ENCODE measurements at regions not wholly inside any gene's neighbourhood (a gene's known extent, or its start where the extent isn't known, plus 50 kb on each side); places are given as distances from the start of the nearest gene placed in this dataset.

GRCh38 chr13:22311734-22312404 lies 641.0 kb downstream of the FGF9 start:
- TF ChIP-seq ZFX (IDR thresholded peaks at IDR 0.05; ENCODE audit: borderline replicate concordance) (no peak), CTCF (IDR thresholded peaks at IDR 0.05) (no peak)
- H3K27ac ChIP-seq, result no peak overlapping the region

GRCh38 chr13:22312405-22312803 lies 641.5 kb downstream of the FGF9 start:
- no peak for TF ChIP-seq CTCF (IDR thresholded peaks at IDR 0.05)
- no peak for TF ChIP-seq ZFX (IDR thresholded peaks at IDR 0.05; ENCODE audit: borderline replicate concordance)
- H3K27ac ChIP-seq, result no peak overlapping the region

GRCh38 chr13:22316494-22317025 lies 645.7 kb downstream of the FGF9 start:
- no peak for TF ChIP-seq ZFX (IDR thresholded peaks at IDR 0.05; ENCODE audit: borderline replicate concordance)
- TF ChIP-seq CTCF (IDR thresholded peaks at IDR 0.05), result no peak
- no peak overlapping the region for H3K27ac ChIP-seq

GRCh38 chr13:22320991-22321390 lies 650.1 kb downstream of the FGF9 start:
- H3K27ac ChIP-seq, result no peak overlapping the region

GRCh38 chr13:22325761-22326160 lies 654.9 kb downstream of the FGF9 start:
- TF ChIP-seq ZFX (IDR thresholded peaks at IDR 0.05; ENCODE audit: borderline replicate concordance), result no peak
- no peak for TF ChIP-seq CTCF (IDR thresholded peaks at IDR 0.05)

More at GRCh38 chr13:22320991-22321390, 650.1 kb downstream of the FGF9 start:
- TF ChIP-seq CTCF (IDR thresholded peaks at IDR 0.05) (no peak), ZFX (IDR thresholded peaks at IDR 0.05; ENCODE audit: borderline replicate concordance) (no peak)

GRCh38 chr13:22332416-22332815 lies 661.5 kb downstream of the FGF9 start:
- H3K27ac ChIP-seq, result no peak overlapping the region
- TF ChIP-seq ZFX (IDR thresholded peaks at IDR 0.05; ENCODE audit: borderline replicate concordance) (no peak), CTCF (IDR thresholded peaks at IDR 0.05) (no peak)

More at GRCh38 chr13:22325761-22326160, 654.9 kb downstream of the FGF9 start:
- H3K27ac ChIP-seq, result no peak overlapping the region

- no peak overlapping the region for H3K27ac ChIP-seq
- TF ChIP-seq CTCF (IDR thresholded peaks at IDR 0.05) (no peak), ZFX (IDR thresholded peaks at IDR 0.05; ENCODE audit: borderline replicate concordance) (no peak)
These were observed 665.6 kb downstream of the FGF9 start for GRCh38 chr13:22336460-22336859.

All from 22Rv1 (cell line).